ENCODE measurements at regions not wholly inside any gene's neighbourhood (a gene's known extent, or its start where the extent isn't known, plus 50 kb on each side); places are given as distances from the start of the nearest gene placed in this dataset.

- CTCF ChIA-PET, result no interaction called here
- POLR2A ChIA-PET, result no interaction called here
- Histone ChIP-seq H2AFZ (ENCODE audit: low read depth, low read length) (no peak overlapping the region), H3K27ac (ENCODE audit: insufficient read depth, low read depth, low read length) (no peak overlapping the region), H3K4me1 (ENCODE audit: control insufficient read depth, extremely low read depth, insufficient read depth, low read length) (peaks cover 23% of the 10 kb centered on the region), H3K79me2 (ENCODE audit: control insufficient read depth, insufficient read depth, low read length) (no peaks in the 10 kb centered on the region), H3K36me3 (ENCODE audit: control insufficient read depth in 2 of 2, extremely low read depth in 1 of 2, insufficient read depth in 2 of 2, low read length in 2 of 2) (no peaks in the 10 kb centered on the region), H3K4me3 (replicated peaks in 1 of 3; ENCODE audit: insufficient read depth in 1 of 3, low read depth in 1 of 3, low read length in 3 of 3) (no peak overlapping the region), H3K9ac (replicated peaks; ENCODE audit: extremely low read depth, insufficient read depth, low read length) (no peak overlapping the region), H3K9me1 (replicated peaks; ENCODE audit: control insufficient read depth, extremely low read depth, insufficient read depth, low read length) (no peaks in the 10 kb centered on the region), H3K27me3 (ENCODE audit: control insufficient read depth in 2 of 2, insufficient read depth in 2 of 2, low read length in 2 of 2) (peaks cover 0 to 3% of the 10 kb centered on the region in 2 experiments), H4K20me1 (replicated peaks; ENCODE audit: control insufficient read depth, extremely low read depth, insufficient read depth, low read length) (no peaks in the 10 kb centered on the region), H3K9me3 (replicated peaks; ENCODE audit: control insufficient read depth, insufficient read depth, low read length) (no peaks in the 10 kb centered on the region), H3K4me2 (ENCODE audit: insufficient read depth, low read length) (no peak overlapping the region)
- intact Hi-C loops (cut with micrococcal nuclease), result no loop called here
- DNase-seq (ENCODE audit: low read depth, low spot score), result no peak
- dilution Hi-C loops (cut with MboI; ENCODE audit: extremely low pct_ligation_motif_present, low sequenced_read_pairs), result no loop called here
- BruUV-seq (replicated peaks), result no TSS peak
- FAIRE-seq, result no peak
- TF ChIP-seq MYC (IDR thresholded peaks at IDR 0.05; ENCODE audit: low read depth, low read length) (no peak), FOS (IDR thresholded peaks at IDR 0.05; ENCODE audit: borderline replicate concordance, insufficient read depth, low read length) (no peak), GATA2 (IDR thresholded peaks at IDR 0.05; ENCODE audit: insufficient read depth, insufficient read length, low read depth, low read length) (no peak), EZH2 (IDR thresholded peaks at IDR 0.05; ENCODE audit: borderline replicate concordance, low read depth, low read length, severe bottlenecking) (no peak), JUN (IDR thresholded peaks at IDR 0.05; ENCODE audit: borderline replicate concordance, insufficient read depth, insufficient read length, low read depth) (no peak), POLR2A (IDR thresholded peaks at IDR 0.05; ENCODE audit: low read depth, low read length) (no peak), POLR2AphosphoS5 (IDR thresholded peaks at IDR 0.05; ENCODE audit: insufficient read depth, low read depth, low read length) (no peak), CTCF (IDR thresholded peaks at IDR 0.05; ENCODE audit: extremely low read depth in 1 of 2, insufficient read depth in 1 of 2, low read depth in 1 of 2, low read length in 2 of 2) (no peak), MAX (IDR thresholded peaks at IDR 0.05; ENCODE audit: insufficient read depth, insufficient read length) (no peak)
Measured at GRCh38 chr12:4828176-4828575, 81.5 kb upstream of the KCNA1 start.

All from endothelial cell of umbilical vein (primary cell).